BJ (cell line): ENCODE measurements at regions not wholly inside any gene's neighbourhood (a gene's known extent, or its start where the extent isn't known, plus 50 kb on each side); places are given as distances from the start of the nearest gene placed in this dataset.

Experiments used
- CTCF ChIA-PET: fragments of 350-600 bp; formaldehyde crosslinking; extraction: SDS; loops from one replicate; lab custom pipeline; 2021; ENCODE audit warnings: antibody characterized with exemption, inconsistent platforms; lab: Yijun Ruan, JAX
- POLR2A ChIA-PET: fragments of 300-600 bp; sonication (Branson Sonifier 250); formaldehyde crosslinking; extraction: SDS; loops from one replicate; lab custom pipeline; 2021; ENCODE audit warnings: antibody characterized with exemption; lab: Charles Lee
- DNase-seq: peaks from one replicate; pipeline ENCODE4 v3.0.0-alpha.2; 2011; ENCODE audit warnings: low read depth
- H3K27me3 ChIP-seq: 2 replicates; pipeline ENCODE4 v1.6.0; 2011; ENCODE audit warnings: low read length; ENCODE audit not compliant: control insufficient read depth, insufficient read depth
- H3K36me3 ChIP-seq: 2 replicates; pipeline ENCODE4 v1.5.1; 2011; ENCODE audit warnings: low read length; ENCODE audit not compliant: control insufficient read depth, insufficient read depth
- H3K4me3 ChIP-seq: 2 replicates; pipeline ENCODE4 v1.5.1; 2011; ENCODE audit warnings: low read depth, mild to moderate bottlenecking, control low read depth, low read length
- TF ChIP-seq, protein P1 (sequence below): IDR thresholded peaks from 2 replicates; pipeline ENCODE4 v1.5.1; 2011; ENCODE audit warnings: low read depth, mild to moderate bottlenecking, control low read depth, inconsistent platforms, low read length, moderate library complexity; ENCODE audit not compliant: insufficient read depth

DNA sequence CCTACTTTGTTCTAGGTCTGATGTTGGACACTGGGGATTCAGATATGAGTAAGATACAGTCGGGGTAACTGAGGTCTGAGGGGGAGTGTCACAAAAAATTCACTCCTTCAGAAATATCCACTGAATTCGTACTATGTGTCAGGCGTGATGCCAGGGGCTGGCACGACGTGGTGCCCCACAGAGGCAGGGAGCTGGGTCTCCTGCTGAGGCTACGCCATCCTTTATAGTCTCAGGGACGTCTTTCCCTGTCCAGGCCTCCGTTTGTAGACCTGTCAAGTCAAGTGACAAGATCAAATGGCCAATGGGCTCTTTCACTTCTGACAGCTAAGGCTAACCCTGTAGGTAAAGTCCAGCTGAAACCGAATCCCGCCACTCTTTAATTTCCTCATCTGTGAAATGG lies 118.8 kb upstream of the SMIM23 start:
- CTCF ChIA-PET, result no interaction called here
- POLR2A ChIA-PET, result no interaction called here
- TF ChIP-seq, protein P1, sequence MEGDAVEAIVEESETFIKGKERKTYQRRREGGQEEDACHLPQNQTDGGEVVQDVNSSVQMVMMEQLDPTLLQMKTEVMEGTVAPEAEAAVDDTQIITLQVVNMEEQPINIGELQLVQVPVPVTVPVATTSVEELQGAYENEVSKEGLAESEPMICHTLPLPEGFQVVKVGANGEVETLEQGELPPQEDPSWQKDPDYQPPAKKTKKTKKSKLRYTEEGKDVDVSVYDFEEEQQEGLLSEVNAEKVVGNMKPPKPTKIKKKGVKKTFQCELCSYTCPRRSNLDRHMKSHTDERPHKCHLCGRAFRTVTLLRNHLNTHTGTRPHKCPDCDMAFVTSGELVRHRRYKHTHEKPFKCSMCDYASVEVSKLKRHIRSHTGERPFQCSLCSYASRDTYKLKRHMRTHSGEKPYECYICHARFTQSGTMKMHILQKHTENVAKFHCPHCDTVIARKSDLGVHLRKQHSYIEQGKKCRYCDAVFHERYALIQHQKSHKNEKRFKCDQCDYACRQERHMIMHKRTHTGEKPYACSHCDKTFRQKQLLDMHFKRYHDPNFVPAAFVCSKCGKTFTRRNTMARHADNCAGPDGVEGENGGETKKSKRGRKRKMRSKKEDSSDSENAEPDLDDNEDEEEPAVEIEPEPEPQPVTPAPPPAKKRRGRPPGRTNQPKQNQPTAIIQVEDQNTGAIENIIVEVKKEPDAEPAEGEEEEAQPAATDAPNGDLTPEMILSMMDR, result no peak
- no peaks in the 10 kb centered on the region for H3K27me3 ChIP-seq
- H3K4me3 ChIP-seq, result no peak overlapping the region
- no peak for DNase-seq
- no peaks in the 10 kb centered on the region for H3K36me3 ChIP-seq

DNA sequence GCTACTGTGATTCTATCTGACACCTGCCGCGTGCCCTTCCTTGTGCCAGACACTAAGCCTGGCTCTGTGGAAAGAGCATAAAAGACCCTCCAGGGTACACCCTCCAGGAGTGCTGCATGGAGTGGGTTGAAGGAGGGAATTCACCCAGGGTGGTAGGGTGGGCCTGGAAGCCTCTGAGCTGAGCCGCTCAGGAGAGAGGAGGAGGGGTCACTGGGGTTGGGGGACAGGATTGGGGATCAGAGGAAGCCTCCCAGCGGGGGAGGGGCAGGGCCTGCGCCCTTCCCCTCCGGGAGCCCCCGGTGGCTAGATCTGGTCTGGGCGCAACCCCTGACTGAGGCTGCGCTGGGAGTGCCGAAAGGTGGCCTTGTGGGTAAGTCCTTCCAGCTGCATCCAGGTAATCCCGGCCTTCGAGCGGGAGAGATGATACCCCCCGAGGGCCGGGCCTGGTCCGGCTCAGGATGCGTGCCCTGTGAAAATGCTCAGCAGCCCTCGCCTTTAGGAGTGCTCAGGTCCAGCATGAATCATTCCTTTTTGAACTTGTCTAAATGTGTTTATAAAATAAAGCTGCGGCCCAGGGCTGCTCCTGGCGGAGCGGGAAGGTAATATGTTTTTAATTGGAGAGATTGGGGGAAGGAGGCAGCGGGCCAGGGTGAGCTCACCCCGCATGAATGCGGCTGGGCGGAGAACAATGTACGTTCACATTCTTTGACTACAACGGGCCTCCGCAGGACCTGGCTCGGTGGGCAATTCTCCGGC lies 118.1 kb upstream of the SMIM23 start:
- Histone ChIP-seq H3K36me3 (no peaks in the 10 kb centered on the region), H3K4me3 (no peak overlapping the region), H3K27me3 (peaks cover 1% of the 10 kb centered on the region; the same call in 1 of the 2 replicates)
- TF ChIP-seq, protein P1, result 0 out of 2 replicates have a peak, but pooled peaks have one; percentile 24
- ChIA-PET CTCF (interaction anchor here (0.6 to 1.2 kb wide), 3 partner anchors 185 to 941 kb away, joined by 3 read pairs; partner anchors contain the start of gene FGF18), POLR2A (no interaction called here)
- DNase-seq, result peak; percentile 46

DNA sequence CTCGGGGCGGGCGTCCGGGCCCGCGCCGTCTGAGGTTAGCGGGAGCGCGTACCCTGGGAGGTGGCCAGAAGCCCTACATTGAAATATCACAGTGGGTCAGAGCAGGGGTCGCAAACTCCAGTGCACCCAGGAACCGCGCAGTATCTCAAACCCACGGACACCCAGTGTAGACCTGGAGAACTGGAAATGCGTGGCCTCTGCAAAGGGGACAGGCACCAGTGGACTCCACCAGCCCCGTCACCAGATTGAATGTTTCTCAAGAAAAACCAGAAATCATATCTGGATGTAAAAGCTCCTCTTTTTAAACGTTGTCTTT lies 117.6 kb upstream of the SMIM23 start:
- no peak overlapping the region for H3K4me3 ChIP-seq
- CTCF ChIA-PET, result interaction anchor here (0.6 to 1.2 kb wide), 3 partner anchors 184 to 942 kb away, joined by 3 read pairs; partner anchors contain the start of gene FGF18

DNA sequence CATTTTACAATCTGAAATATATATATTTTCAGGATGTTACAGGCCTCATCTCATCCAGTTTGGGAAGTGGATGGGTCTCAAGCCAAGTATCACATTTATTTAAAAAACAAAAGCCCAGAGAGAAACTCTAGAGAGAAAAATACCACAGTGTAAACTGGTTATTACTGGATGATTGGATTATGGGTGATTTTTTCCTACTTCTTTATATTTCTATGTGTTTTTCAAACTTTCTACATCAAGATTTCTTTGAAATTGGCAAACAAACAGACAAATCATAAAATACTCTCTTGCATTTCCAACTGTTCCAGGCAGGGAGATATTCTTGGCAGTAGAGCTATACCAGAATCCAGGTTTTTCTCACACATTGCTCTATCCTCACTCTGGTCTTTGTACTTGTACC lies 116.0 kb upstream of the SMIM23 start:
- Histone ChIP-seq H3K36me3 (no peaks in the 10 kb centered on the region), H3K27me3 (peaks cover 7% of the 10 kb centered on the region), H3K4me3 (no peak overlapping the region)
- TF ChIP-seq, protein P1, result no peak
- CTCF ChIA-PET, result interaction anchor here (0.9 to 1.3 kb wide), 2 partner anchors 11 to 189 kb away, joined by 3 read pairs; no protein-coding TSS in a partner anchor
- POLR2A ChIA-PET, result no interaction called here
- DNase-seq, result no peak

More for the DNA sequence above, 117.6 kb upstream of the SMIM23 start:
- no peak for DNase-seq
- no peaks in the 10 kb centered on the region for H3K36me3 ChIP-seq
- POLR2A ChIA-PET, result no interaction called here
- H3K27me3 ChIP-seq, result peaks cover 3% of the 10 kb centered on the region; the same call in 1 of the 2 replicates
- TF ChIP-seq, protein P1, result no peak

DNA sequence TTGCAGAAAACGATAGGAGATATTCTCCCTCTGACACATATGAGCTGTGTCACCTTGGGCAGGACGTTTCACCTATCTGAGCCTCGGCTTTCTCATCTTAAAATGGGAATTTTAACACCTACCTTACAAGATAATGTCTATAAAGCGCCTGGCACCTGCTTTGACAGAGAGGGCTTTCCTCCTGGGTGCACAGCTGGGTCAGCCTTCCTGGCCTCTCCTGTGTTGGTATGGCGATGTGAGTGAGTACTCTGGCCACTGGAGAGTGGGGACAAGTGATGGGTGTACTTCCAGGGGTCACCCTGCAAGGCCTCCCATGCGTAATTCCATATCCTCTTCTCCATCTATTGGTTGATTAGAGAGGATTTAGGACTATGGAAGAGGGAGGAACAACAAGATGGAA lies 113.1 kb upstream of the SMIM23 start:
- ChIA-PET CTCF (no interaction called here), POLR2A (interaction anchor here (0.5 kb wide), 1 partner anchor 149 kb away, joined by 4 read pairs; no protein-coding TSS in a partner anchor)
- peaks cover 8% of the 10 kb centered on the region for H3K27me3 ChIP-seq
- no peaks in the 10 kb centered on the region for H3K36me3 ChIP-seq
- DNase-seq, result no peak
- TF ChIP-seq, protein P1, result no peak
- no peak overlapping the region for H3K4me3 ChIP-seq
